Type B pancreatic cell (in vitro differentiated cells): ENCODE measurements at regions not wholly inside any gene's neighbourhood (a gene's known extent, or its start where the extent isn't known, plus 50 kb on each side); places are given as distances from the start of the nearest gene placed in this dataset.
A peak's percentile ranks its signal among the peaks of the same experiment; 100 is the strongest.

ENCODE experiments used
- DNase-seq: peaks from one replicate; pipeline ENCODE4 v3.0.0; 2021; ENCODE audit warnings: mixed read lengths; ENCODE audit not compliant: unreplicated experiment; ENCODE audit errors: extremely low spot score
- H3K27ac Mint-ChIP-seq: 2 replicates; pipeline ENCODE4 v1.8.0; 2021; ENCODE audit warnings: mild to moderate bottlenecking, mixed read lengths
- H3K27me3 Mint-ChIP-seq: 2 replicates; pipeline ENCODE4 v1.8.0; 2021; ENCODE audit warnings: mixed read lengths
- H3K36me3 Mint-ChIP-seq: 2 replicates; pipeline ENCODE4 v1.8.0; 2021; ENCODE audit warnings: mixed read lengths
- H3K4me1 Mint-ChIP-seq: one replicate; pipeline ENCODE4 v1.8.0; 2021; ENCODE audit warnings: mixed read lengths; ENCODE audit not compliant: unreplicated experiment
- H3K4me3 Mint-ChIP-seq: 2 replicates; pipeline ENCODE4 v1.8.0; 2021; ENCODE audit warnings: mild to moderate bottlenecking, mixed read lengths
- H3K9me3 Mint-ChIP-seq: 2 replicates; pipeline ENCODE4 v1.8.0; 2021; ENCODE audit warnings: mixed read lengths
- CTCF ChIP-seq: fragments of 200-600 bp; sonication (generic); conservative IDR thresholded peaks from 2 replicates; pipeline ENCODE4 v1.5.0; 2021; ENCODE audit warnings: antibody characterized with exemption, mild to moderate bottlenecking

DNA sequence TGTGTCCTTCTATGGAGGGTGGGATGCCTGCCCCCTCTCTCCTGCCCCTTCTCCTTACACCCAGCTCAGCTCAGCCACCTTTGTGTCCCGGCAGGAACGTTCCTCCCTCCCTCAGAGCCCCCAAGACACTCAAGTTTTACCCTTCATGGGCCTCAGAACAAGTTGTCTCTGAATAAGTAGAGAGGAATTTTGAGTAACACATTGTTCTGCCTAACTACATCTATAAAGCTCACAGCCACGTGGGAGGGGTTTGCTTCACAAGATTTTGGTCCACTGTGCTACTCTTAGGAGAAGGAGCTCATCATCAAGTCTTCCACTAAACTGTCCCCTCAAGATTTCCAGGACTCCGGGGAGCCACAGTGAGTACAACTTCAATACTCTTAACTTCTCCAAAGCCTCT is 51.6 kb upstream of the ZNF32 start:
- no peak for TF ChIP-seq CTCF
- peaks cover 7% of the 10 kb centered on the region for H3K4me1 Mint-ChIP-seq
- no peaks in the 10 kb centered on the region for H3K9me3 Mint-ChIP-seq
- peak overlapping the region; percentile 32 for H3K27ac Mint-ChIP-seq
- H3K27me3 Mint-ChIP-seq = no peaks in the 10 kb centered on the region
- no peaks in the 10 kb centered on the region for H3K36me3 Mint-ChIP-seq
- no peak for DNase-seq
- no peak overlapping the region for H3K4me3 Mint-ChIP-seq

DNA sequence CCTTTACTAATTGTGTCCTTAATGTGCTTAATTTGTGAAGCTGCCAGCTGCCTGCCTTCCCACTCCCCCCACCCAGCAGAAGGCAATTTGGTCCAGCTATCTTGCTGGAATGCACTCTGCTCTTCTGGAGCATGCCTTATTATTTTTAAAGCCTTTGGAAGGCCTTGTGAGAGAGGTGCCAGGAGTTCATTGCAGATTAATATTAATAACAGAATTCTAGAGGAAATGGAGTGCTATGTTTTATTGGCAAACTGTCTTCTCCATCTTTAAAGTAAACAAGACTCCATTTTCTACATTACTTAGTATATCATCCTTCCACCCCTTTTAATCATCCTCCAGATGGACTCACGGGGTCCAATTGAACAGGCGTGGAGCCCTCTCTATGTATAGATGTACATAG is 50.8 kb upstream of the ZNF32 start:
- H3K4me3 Mint-ChIP-seq = no peak overlapping the region
- H3K9me3 Mint-ChIP-seq = no peaks in the 10 kb centered on the region
- H3K27me3 Mint-ChIP-seq = peaks cover 6% of the 10 kb centered on the region
- peaks cover 4% of the 10 kb centered on the region for H3K4me1 Mint-ChIP-seq
- no peaks in the 10 kb centered on the region for H3K36me3 Mint-ChIP-seq
- DNase-seq = no peak
- no peak overlapping the region for H3K27ac Mint-ChIP-seq
- no peak for TF ChIP-seq CTCF
